Lung (tissue), 11 donors: ENCODE measurements at regions not wholly inside any gene's neighbourhood (a gene's known extent, or its start where the extent isn't known, plus 50 kb on each side); places are given as distances from the start of the nearest gene placed in this dataset.

Experiments
- ATAC-seq: fragments of 200-7000 bp; cut with Tn5 transposase; one replicate; pipeline ENCODE4 v1.9.1; 2020; ENCODE audit warnings: moderate number of reproducible peaks; ENCODE audit not compliant: insufficient read depth, low FRiP score
- DNase-seq, 3 donors: peaks; one replicate each; pipeline ENCODE4 v3.0.0-alpha.2; 2013 to 2017
- H3K27ac ChIP-seq, 2 donors: one replicate each; pipeline ENCODE4 v1.5.1; 2013; ENCODE audit warnings: mild to moderate bottlenecking in 2 of 2, moderate library complexity in 2 of 2, control low read depth in 1 of 2, inconsistent platforms in 1 of 2, low read depth in 1 of 2, low read length in 1 of 2
- H3K27me3 ChIP-seq, 3 donors: one replicate each; pipeline ENCODE4 v1.5.1; 2013; ENCODE audit warnings: low read length in 2 of 3; ENCODE audit not compliant: control insufficient read depth in 3 of 3, insufficient read depth in 3 of 3
- H3K36me3 ChIP-seq, 4 donors: one replicate each; pipeline ENCODE4 v1.5.1; 2013; ENCODE audit warnings: low read length in 4 of 4, mild to moderate bottlenecking in 1 of 4, moderate library complexity in 1 of 4; ENCODE audit not compliant: control insufficient read depth in 4 of 4, insufficient read depth in 4 of 4
- H3K4me1 ChIP-seq, 5 donors: one replicate each; pipeline ENCODE4 v1.5.1; 2013; ENCODE audit warnings: low read length in 5 of 5, mild to moderate bottlenecking in 2 of 5, moderate library complexity in 1 of 5; ENCODE audit not compliant: control insufficient read depth in 5 of 5, insufficient read depth in 5 of 5
- H3K4me3 ChIP-seq: one replicate; pipeline ENCODE4 v1.5.1; 2013; ENCODE audit warnings: mild to moderate bottlenecking, control low read depth, moderate library complexity
- H3K9ac ChIP-seq, 2 donors: one replicate each; pipeline ENCODE4 v1.5.1; 2013; ENCODE audit warnings: low read length in 2 of 2, control low read depth in 1 of 2; ENCODE audit not compliant: insufficient read depth in 1 of 2
- H3K9me3 ChIP-seq, 4 donors: one replicate each; pipeline ENCODE4 v1.5.1; 2013; ENCODE audit warnings: low read length in 3 of 4, mild to moderate bottlenecking in 1 of 4, moderate library complexity in 1 of 4; ENCODE audit not compliant: control insufficient read depth in 4 of 4, insufficient read depth in 3 of 4
- WGBS, 2 donors: extraction: QIAGEN DNeasy Blood & Tissue Kit; methylation state at CpG; one replicate each; pipeline ENCODE4 v1.1.7; 2013; 5-methylcytosine and 5-hydroxymethylcytosine counted together
- TF ChIP-seq, protein P1 (sequence below): IDR thresholded peaks from 2 replicates; pipeline ENCODE4 v1.5.1; 2012; ENCODE audit warnings: mild to moderate bottlenecking; ENCODE audit errors: control extremely low read depth, extremely low read depth
- donor health status: control.
- donor health status: control.
- donor health status: Bipolar disorder and iron deficiency.
- donor health status: healthy.
- donor health status: DM: yes; HTN: yes; CAD: no.

DNA sequence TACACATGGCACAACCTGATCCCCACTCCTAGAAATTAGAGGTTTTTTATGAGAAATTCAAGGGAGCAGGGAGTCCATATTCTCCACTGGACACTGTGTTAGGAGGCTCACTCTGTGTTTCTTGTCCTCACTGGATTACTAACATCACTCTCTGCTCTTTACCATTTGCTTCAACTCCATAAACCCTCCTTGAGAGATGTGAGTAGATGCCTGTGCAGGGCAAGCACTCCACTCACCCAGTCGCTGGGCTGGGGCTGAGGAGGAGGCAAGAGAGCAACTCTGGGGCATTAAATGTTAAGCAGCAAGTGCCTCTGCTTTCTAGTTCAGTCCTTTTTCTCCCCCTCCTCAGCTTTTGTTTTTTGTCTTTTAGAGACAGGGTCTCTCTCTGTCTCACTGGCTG lies 115.1 kb downstream of the LARP7 start:
- no peak overlapping the region for H3K4me3 ChIP-seq
- 50 to 60% methylated on average over 1 of the region's 1 CpG for WGBS, 2 donors
- peaks cover 0 to 2% (median 0%) of the 10 kb centered on the region in 5 donors for H3K4me1 ChIP-seq
- ATAC-seq (no peak), DNase-seq (no peak)
- H3K27ac ChIP-seq, result no peak overlapping the region
- H3K9ac ChIP-seq, result no peak overlapping the region
- H3K27me3 ChIP-seq, result no peaks in the 10 kb centered on the region
- no peaks in the 10 kb centered on the region for H3K36me3 ChIP-seq
- H3K9me3 ChIP-seq, result no peaks in the 10 kb centered on the region
- TF ChIP-seq, protein P1, sequence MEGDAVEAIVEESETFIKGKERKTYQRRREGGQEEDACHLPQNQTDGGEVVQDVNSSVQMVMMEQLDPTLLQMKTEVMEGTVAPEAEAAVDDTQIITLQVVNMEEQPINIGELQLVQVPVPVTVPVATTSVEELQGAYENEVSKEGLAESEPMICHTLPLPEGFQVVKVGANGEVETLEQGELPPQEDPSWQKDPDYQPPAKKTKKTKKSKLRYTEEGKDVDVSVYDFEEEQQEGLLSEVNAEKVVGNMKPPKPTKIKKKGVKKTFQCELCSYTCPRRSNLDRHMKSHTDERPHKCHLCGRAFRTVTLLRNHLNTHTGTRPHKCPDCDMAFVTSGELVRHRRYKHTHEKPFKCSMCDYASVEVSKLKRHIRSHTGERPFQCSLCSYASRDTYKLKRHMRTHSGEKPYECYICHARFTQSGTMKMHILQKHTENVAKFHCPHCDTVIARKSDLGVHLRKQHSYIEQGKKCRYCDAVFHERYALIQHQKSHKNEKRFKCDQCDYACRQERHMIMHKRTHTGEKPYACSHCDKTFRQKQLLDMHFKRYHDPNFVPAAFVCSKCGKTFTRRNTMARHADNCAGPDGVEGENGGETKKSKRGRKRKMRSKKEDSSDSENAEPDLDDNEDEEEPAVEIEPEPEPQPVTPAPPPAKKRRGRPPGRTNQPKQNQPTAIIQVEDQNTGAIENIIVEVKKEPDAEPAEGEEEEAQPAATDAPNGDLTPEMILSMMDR, result no peak

DNA sequence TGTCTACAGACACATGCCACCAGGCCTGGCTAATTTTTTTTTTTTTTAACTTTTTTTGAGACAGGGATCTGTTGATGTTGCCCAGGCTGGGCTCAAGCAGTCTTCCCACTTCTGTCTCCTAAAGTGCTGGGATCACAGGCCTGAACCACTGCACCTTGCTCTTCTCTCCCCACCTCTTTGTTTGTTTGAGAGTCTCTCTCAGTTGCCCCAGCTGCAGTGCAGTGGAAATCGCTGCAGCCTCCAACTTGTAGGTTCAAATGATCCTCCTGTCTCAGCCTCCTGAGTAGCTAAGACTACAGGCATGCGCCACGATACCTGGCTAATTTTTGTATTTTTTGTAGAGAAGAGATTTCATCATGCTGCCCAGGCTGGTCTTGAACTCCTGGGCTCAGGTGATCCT lies 115.6 kb downstream of the LARP7 start:
- Histone ChIP-seq H3K9ac (no peak overlapping the region), H3K9me3 (no peaks in the 10 kb centered on the region), H3K4me1 (no peaks in the 10 kb centered on the region), H3K27me3 (no peaks in the 10 kb centered on the region), H3K27ac (no peak overlapping the region), H3K36me3 (no peaks in the 10 kb centered on the region), H3K4me3 (no peak overlapping the region)
- WGBS, 2 donors, result 91 to 99% methylated on average over 3 of the region's 3 CpGs
- DNase-seq (no peak), ATAC-seq (no peak)
- TF ChIP-seq, protein P1, result no peak

DNA sequence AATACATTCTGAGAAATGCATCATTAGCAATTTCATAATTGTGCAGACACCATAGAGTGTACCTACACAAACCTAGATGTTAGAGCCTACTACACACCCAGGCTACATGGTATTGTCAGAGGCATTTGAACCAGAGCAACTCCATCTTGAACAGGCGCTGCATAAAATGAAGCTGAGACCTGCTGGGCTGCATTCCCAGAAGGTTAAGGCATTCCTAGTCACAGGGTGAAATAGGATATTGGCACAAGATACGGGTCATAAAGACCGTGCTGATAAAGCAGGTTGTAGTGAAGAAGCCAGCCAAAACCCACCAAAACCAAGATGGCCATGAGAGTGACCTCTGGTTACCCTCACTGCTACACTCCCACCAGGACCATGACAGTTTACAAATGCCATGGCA lies 116.4 kb downstream of the LARP7 start:
- TF ChIP-seq, protein P1, result no peak
- Histone ChIP-seq H3K36me3 (no peaks in the 10 kb centered on the region), H3K27ac (no peak overlapping the region), H3K4me1 (no peaks in the 10 kb centered on the region), H3K27me3 (no peaks in the 10 kb centered on the region), H3K9me3 (no peaks in the 10 kb centered on the region), H3K4me3 (no peak overlapping the region), H3K9ac (no peak overlapping the region)
- DNase-seq (no peak), ATAC-seq (no peak)
- WGBS, 2 donors, result 77 to 86% methylated on average over 3 of the region's 3 CpGs

DNA sequence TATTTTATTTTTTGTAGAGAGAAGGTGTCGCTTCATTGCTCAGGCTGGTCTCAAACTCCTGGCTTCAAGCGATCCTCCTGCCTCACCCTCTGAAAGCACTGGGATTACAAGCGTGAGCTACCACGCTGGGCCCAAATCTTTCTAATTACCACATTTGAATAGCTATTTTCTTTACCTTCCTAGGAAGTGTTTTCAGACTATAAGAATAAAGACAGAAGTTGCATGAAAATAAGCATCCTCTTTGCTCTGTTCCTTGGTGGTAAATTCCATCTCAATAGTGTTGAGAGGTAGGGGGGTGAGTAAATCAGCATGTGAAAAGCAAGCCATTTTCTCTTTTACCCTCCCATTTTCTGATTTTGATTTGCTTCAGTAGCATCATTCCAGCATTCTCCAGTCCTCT lies 122.4 kb downstream of the LARP7 start:
- TF ChIP-seq, protein P1, result no peak
- DNase-seq, result no peak
- no peaks in the 10 kb centered on the region for H3K9me3 ChIP-seq
- H3K4me3 ChIP-seq, result no peak overlapping the region
- ATAC-seq, result no peak
- no peaks in the 10 kb centered on the region for H3K27me3 ChIP-seq
- H3K36me3 ChIP-seq, result no peaks in the 10 kb centered on the region
- no peak overlapping the region for H3K9ac ChIP-seq
- no peak overlapping the region for H3K27ac ChIP-seq
- H3K4me1 ChIP-seq, result peaks cover 0 to 3% (median 0%) of the 10 kb centered on the region in 5 donors
- WGBS, 2 donors, result 76 to 78% methylated on average over 4 of the region's 4 CpGs
